ENCODE measurements at regions not wholly inside any gene's neighbourhood (a gene's known extent, or its start where the extent isn't known, plus 50 kb on each side); places are given as distances from the start of the nearest gene placed in this dataset.

DNA sequence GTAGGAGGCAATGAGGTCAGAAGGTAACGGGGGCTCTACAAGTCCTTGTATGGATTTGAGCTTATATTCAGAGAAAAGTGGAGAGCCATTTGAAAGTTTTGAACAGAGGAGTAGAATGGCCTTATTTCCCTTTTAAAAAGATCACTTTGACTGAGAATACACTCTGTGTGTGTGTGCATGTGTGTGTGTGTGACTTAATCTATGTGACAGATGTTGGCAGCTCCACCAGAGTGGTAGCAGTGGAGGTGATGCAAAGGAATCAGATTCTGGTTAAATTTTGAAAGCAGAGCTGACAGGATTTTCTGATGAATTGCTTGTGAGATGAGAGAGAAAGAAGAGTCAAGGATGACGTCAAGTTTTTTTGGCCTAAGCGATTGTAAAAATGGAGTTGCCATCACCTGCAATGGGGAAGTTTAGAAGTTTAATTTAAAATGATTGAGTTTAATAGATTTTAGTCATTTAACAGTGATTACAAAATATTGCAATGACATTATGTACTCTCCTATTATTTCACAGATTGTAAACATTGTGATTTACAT lies 172.2 kb upstream of the HEY2 start:
- Histone ChIP-seq H3K4me3 (ENCODE audit: low read depth in 2 of 2, low read length in 2 of 2) (no peak overlapping the region), H3K27ac (ENCODE audit: low read length) (no peak overlapping the region), H3K4me1 (ENCODE audit: control insufficient read depth, insufficient read depth, low read length) (no peaks in the 10 kb centered on the region), H3K27me3 (ENCODE audit: control insufficient read depth, insufficient read depth, low read length) (0 out of 2 replicates have a peak, but pooled peaks cover 3% of the 10 kb centered on the region), H3K36me3 (ENCODE audit: control insufficient read depth, insufficient read depth, low read length) (no peaks in the 10 kb centered on the region), H3K9me3 (ENCODE audit: control insufficient read depth, insufficient read depth, low read depth, low read length) (no peaks in the 10 kb centered on the region)
- TF ChIP-seq, protein P1, sequence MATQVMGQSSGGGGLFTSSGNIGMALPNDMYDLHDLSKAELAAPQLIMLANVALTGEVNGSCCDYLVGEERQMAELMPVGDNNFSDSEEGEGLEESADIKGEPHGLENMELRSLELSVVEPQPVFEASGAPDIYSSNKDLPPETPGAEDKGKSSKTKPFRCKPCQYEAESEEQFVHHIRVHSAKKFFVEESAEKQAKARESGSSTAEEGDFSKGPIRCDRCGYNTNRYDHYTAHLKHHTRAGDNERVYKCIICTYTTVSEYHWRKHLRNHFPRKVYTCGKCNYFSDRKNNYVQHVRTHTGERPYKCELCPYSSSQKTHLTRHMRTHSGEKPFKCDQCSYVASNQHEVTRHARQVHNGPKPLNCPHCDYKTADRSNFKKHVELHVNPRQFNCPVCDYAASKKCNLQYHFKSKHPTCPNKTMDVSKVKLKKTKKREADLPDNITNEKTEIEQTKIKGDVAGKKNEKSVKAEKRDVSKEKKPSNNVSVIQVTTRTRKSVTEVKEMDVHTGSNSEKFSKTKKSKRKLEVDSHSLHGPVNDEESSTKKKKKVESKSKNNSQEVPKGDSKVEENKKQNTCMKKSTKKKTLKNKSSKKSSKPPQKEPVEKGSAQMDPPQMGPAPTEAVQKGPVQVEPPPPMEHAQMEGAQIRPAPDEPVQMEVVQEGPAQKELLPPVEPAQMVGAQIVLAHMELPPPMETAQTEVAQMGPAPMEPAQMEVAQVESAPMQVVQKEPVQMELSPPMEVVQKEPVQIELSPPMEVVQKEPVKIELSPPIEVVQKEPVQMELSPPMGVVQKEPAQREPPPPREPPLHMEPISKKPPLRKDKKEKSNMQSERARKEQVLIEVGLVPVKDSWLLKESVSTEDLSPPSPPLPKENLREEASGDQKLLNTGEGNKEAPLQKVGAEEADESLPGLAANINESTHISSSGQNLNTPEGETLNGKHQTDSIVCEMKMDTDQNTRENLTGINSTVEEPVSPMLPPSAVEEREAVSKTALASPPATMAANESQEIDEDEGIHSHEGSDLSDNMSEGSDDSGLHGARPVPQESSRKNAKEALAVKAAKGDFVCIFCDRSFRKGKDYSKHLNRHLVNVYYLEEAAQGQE (IDR thresholded peaks at IDR 0.05; ENCODE audit: insufficient read depth in 1 of 2, low read depth in 2 of 2, low read length in 1 of 2), result no peak
- TF ChIP-seq POLR2AphosphoS5 (IDR thresholded peaks at IDR 0.05; ENCODE audit: low read depth, low read length), result no peak
- TF ChIP-seq, protein P2, sequence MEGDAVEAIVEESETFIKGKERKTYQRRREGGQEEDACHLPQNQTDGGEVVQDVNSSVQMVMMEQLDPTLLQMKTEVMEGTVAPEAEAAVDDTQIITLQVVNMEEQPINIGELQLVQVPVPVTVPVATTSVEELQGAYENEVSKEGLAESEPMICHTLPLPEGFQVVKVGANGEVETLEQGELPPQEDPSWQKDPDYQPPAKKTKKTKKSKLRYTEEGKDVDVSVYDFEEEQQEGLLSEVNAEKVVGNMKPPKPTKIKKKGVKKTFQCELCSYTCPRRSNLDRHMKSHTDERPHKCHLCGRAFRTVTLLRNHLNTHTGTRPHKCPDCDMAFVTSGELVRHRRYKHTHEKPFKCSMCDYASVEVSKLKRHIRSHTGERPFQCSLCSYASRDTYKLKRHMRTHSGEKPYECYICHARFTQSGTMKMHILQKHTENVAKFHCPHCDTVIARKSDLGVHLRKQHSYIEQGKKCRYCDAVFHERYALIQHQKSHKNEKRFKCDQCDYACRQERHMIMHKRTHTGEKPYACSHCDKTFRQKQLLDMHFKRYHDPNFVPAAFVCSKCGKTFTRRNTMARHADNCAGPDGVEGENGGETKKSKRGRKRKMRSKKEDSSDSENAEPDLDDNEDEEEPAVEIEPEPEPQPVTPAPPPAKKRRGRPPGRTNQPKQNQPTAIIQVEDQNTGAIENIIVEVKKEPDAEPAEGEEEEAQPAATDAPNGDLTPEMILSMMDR (IDR thresholded peaks at IDR 0.05), result no peak
- no peak for TF ChIP-seq TCF7L2 (IDR thresholded peaks at IDR 0.05; ENCODE audit: low read depth, low read length)
- TF ChIP-seq SIN3A (IDR thresholded peaks at IDR 0.05; ENCODE audit: borderline replicate concordance, insufficient read depth, low read depth, low read length), result no peak
- DNase-seq (ENCODE audit: low read depth, low spot score), result no peak
- in situ Hi-C loops (cut with HindIII; ENCODE audit: low pct_unique_long_range_greater_than_20kb, low sequenced_read_pairs), result no loop called here
- ChIA-PET CTCF (no interaction called here), POLR2A (no interaction called here)
- BruUV-seq (replicated peaks), result no TSS peak
- ATAC-seq, result no peak
- intact Hi-C loops (cut with micrococcal nuclease; ENCODE audit: unreplicated experiment), result no loop called here

DNA sequence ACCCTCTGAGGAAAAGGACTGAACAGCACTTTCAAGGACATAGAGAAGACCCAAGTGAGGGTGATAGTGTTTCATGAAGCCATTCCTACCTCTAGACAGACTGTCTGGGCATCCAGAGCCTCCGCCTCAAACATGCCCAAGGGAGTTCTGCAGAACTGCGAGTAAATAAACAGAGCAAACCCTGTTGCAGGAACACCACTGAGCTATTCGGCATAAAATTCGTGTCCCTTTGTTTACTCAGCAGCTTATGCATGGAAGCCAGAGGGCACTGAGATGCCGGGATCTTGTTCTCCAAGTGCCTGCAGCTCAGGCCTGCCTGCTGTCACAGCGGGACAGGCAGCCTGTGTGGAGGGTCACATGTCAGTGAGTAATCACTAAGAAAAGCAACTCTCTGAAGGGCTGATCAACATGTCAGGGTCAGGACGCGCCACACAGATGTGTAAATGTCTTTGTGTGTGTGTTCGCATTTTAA lies 164.9 kb upstream of the HEY2 start:
- Histone ChIP-seq H3K4me3 (ENCODE audit: low read depth in 2 of 2, low read length in 2 of 2) (no peak overlapping the region), H3K27ac (ENCODE audit: low read length) (no peak overlapping the region), H3K27me3 (ENCODE audit: control insufficient read depth, insufficient read depth, low read length) (no peaks in the 10 kb centered on the region), H3K36me3 (ENCODE audit: control insufficient read depth, insufficient read depth, low read length) (no peaks in the 10 kb centered on the region), H3K4me1 (ENCODE audit: control insufficient read depth, insufficient read depth, low read length) (no peaks in the 10 kb centered on the region), H3K9me3 (ENCODE audit: control insufficient read depth, insufficient read depth, low read depth, low read length) (no peaks in the 10 kb centered on the region)
- TF ChIP-seq TCF7L2 (IDR thresholded peaks at IDR 0.05; ENCODE audit: low read depth, low read length) (no peak), POLR2AphosphoS5 (IDR thresholded peaks at IDR 0.05; ENCODE audit: low read depth, low read length) (no peak)
- ChIA-PET POLR2A (no interaction called here), CTCF (no interaction called here)
- intact Hi-C loops (cut with micrococcal nuclease; ENCODE audit: unreplicated experiment), result no loop called here
- peak; percentile 80 for ATAC-seq
- no TSS peak for BruUV-seq (replicated peaks)
- in situ Hi-C loops (cut with HindIII; ENCODE audit: low pct_unique_long_range_greater_than_20kb, low sequenced_read_pairs), result no loop called here
- DNase-seq (ENCODE audit: low read depth, low spot score), result peak; percentile 71

DNA sequence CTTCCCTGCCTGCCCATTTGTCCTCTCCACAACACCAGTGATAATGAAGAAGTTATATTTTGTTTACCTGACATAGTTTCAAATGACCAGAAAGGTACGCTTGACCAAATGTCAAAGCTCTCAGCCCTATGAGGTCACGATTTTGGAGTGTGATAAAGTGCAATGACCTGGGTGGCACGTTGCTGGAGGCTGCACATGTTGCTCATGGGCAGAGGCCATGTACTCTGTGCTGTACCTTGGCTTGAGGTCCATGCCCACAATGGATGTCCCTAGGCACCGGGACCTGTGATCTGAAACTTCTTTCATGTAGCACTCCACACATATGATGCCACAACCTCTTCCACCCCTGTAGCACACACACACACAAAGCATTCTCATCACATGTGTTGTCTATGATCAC lies 164.0 kb upstream of the HEY2 start:
- H3K4me1 ChIP-seq (ENCODE audit: control insufficient read depth, insufficient read depth, low read length), result no peaks in the 10 kb centered on the region
- H3K27me3 ChIP-seq (ENCODE audit: control insufficient read depth, insufficient read depth, low read length), result no peaks in the 10 kb centered on the region
- CTCF ChIA-PET, result no interaction called here
- in situ Hi-C loops (cut with HindIII; ENCODE audit: low pct_unique_long_range_greater_than_20kb, low sequenced_read_pairs) (no loop called here), intact Hi-C loops (cut with micrococcal nuclease; ENCODE audit: unreplicated experiment) (no loop called here)
- BruUV-seq (replicated peaks), result no TSS peak
- H3K36me3 ChIP-seq (ENCODE audit: control insufficient read depth, insufficient read depth, low read length), result no peaks in the 10 kb centered on the region
- H3K4me3 ChIP-seq (ENCODE audit: low read depth in 2 of 2, low read length in 2 of 2), result no peak overlapping the region
- H3K9me3 ChIP-seq (ENCODE audit: control insufficient read depth, insufficient read depth, low read depth, low read length), result no peaks in the 10 kb centered on the region
- no peak for ATAC-seq
- no peak for DNase-seq (ENCODE audit: low read depth, low spot score)
- H3K27ac ChIP-seq (ENCODE audit: low read length), result no peak overlapping the region
- POLR2A ChIA-PET, result no interaction called here
- TF ChIP-seq, protein P2 (IDR thresholded peaks at IDR 0.05), result no peak
- no peak for TF ChIP-seq SIN3A (IDR thresholded peaks at IDR 0.05; ENCODE audit: borderline replicate concordance, insufficient read depth, low read depth, low read length)
